Left ventricle myocardium superior (tissue), 1 donor: ENCODE measurements at regions not wholly inside any gene's neighbourhood (a gene's known extent, or its start where the extent isn't known, plus 50 kb on each side); places are given as distances from the start of the nearest gene placed in this dataset. TPM values are rescaled to one million over a fixed set of nuclear protein-coding genes. Genes with fewer than 3 reads are reported as not detected.

Experiments
- microRNA-seq: library from miRNA; unstranded; fragments of <30 nt; microRNA quantifications from one replicate; pipeline ENCODE4 v1.2.0, GENCODE V29; 2020; ENCODE audit warnings: borderline number of aligned reads
- donor health status: DM: no; HTN: yes; CAD: no; lungs with severe emphysema.

Small RNAs in the stretch of these regions (microRNA-seq; reads per million reads assigned to microRNA genes)
- not detected for gene MIR1263
